ENCODE measurements at regions not wholly inside any gene's neighbourhood (a gene's known extent, or its start where the extent isn't known, plus 50 kb on each side); places are given as distances from the start of the nearest gene placed in this dataset.

DNA sequence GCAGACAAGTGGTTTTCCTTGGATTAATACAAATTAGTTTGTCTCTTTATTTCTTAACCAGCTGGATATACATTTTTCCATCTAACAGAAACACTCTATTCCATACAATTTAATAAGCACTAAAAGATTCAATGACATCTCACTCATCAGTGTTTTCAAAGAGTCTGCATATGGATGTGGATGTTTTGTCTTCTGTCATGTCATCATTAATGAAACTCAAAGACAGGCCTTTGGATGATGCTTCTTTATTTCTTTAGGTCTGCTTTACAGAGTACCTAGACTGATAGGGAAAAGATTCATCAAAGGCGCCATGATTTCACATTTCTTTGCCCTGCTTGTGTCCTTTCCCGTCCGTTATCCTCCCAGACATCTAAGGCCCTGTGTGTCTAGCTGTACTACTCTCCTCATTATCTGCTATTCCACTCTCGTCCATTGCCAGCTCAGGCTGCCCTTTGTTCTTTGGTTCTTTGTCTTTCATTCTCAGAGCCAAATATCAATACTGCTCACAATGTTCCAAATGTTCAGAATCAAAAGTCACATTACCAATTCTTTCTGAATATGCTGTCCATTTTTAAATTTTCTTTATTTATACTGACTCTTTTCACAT, 232.3 kb upstream of the CHAC2 start:
- Histone ChIP-seq H3K79me2 (ENCODE audit: control insufficient read depth, insufficient read depth, low read length) (no peaks in the 10 kb centered on the region), H3K9ac (ENCODE audit: control insufficient read depth, insufficient read depth, low read length) (no peak overlapping the region), H3K4me3 (no peak overlapping the region), H4K20me1 (ENCODE audit: control insufficient read depth, insufficient read depth) (no peaks in the 10 kb centered on the region), H3K4me2 (ENCODE audit: control insufficient read depth, insufficient read depth) (no peak overlapping the region), H3K36me3 (ENCODE audit: control insufficient read depth in 2 of 2, insufficient read depth in 2 of 2, low read length in 1 of 2) (no peaks in the 10 kb centered on the region), H3K27me3 (replicated peaks in 1 of 2; ENCODE audit: control insufficient read depth in 2 of 2, insufficient read depth in 2 of 2, low read length in 1 of 2) (no peaks in the 10 kb centered on the region), H3K27ac (ENCODE audit: control insufficient read depth, insufficient read depth) (no peak overlapping the region), H2AFZ (ENCODE audit: control insufficient read depth, low read depth, low read length) (no peak overlapping the region), H3K4me1 (ENCODE audit: control insufficient read depth, insufficient read depth, low read length) (no peaks in the 10 kb centered on the region), H3K9me3 (replicated peaks; ENCODE audit: control insufficient read depth, insufficient read depth, low read length) (no peaks in the 10 kb centered on the region)
- BruUV-seq (replicated peaks): no TSS peak
- 12% methylated on average over 4 of the region's 4 CpGs for WGBS (ENCODE audit: insufficient coverage, insufficient replicate concordance, low lambda C conversion rate, missing lambda C conversion rate)
- TF ChIP-seq FOXK2 (IDR thresholded peaks at IDR 0.05) (no peak), TCF12 (IDR thresholded peaks at IDR 0.05; ENCODE audit: low read depth, low read length) (no peak), BCL3 (IDR thresholded peaks at IDR 0.05; ENCODE audit: borderline replicate concordance, insufficient read depth, low read depth, low read length, poor library complexity, severe bottlenecking) (no peak), MYB (IDR thresholded peaks at IDR 0.05; ENCODE audit: borderline replicate concordance, low read depth, low read length) (no peak), CHD4 (IDR thresholded peaks at IDR 0.05) (no peak)
- FAIRE-seq (no peak), ATAC-seq (no peak), DNase-seq (ENCODE audit: low read depth, low spot score) (no peak)
- POLR2A ChIA-PET: no interaction called here
- RAD21 ChIA-PET (ENCODE audit: unreplicated experiment): no interaction called here
- intact Hi-C loops (cut with micrococcal nuclease; ENCODE audit: unreplicated experiment) (no loop called here), in situ Hi-C loops (cut with MboI) (no loop called here)
- SMC1A ChIA-PET (ENCODE audit: uncharacterized antibody, unreplicated experiment): no interaction called here
- CTCF ChIA-PET: no interaction called here

- no peak for DNase-seq (ENCODE audit: low read depth, low spot score)
- no peak overlapping the region for H3K27ac ChIP-seq (ENCODE audit: control insufficient read depth, insufficient read depth)
- no peaks in the 10 kb centered on the region for H3K79me2 ChIP-seq (ENCODE audit: control insufficient read depth, insufficient read depth, low read length)
- H3K4me3 ChIP-seq: no peak overlapping the region
- no peaks in the 10 kb centered on the region for H4K20me1 ChIP-seq (ENCODE audit: control insufficient read depth, insufficient read depth)
- H2AFZ ChIP-seq (ENCODE audit: control insufficient read depth, low read depth, low read length): no peak overlapping the region
- ChIA-PET SMC1A (ENCODE audit: uncharacterized antibody, unreplicated experiment) (no interaction called here), RAD21 (ENCODE audit: unreplicated experiment) (no interaction called here), POLR2A (no interaction called here), CTCF (no interaction called here)
- ATAC-seq: no peak
- no peaks in the 10 kb centered on the region for H3K9me3 ChIP-seq (replicated peaks; ENCODE audit: control insufficient read depth, insufficient read depth, low read length)
- in situ Hi-C loops (cut with MboI): no loop called here
- no TSS peak for BruUV-seq (replicated peaks)
- no peak overlapping the region for H3K9ac ChIP-seq (ENCODE audit: control insufficient read depth, insufficient read depth, low read length)
- no peaks in the 10 kb centered on the region for H3K36me3 ChIP-seq (ENCODE audit: control insufficient read depth in 2 of 2, insufficient read depth in 2 of 2, low read length in 1 of 2)
- intact Hi-C loops (cut with micrococcal nuclease; ENCODE audit: unreplicated experiment): no loop called here
- H3K4me2 ChIP-seq (ENCODE audit: control insufficient read depth, insufficient read depth): no peak overlapping the region
- H3K4me1 ChIP-seq (ENCODE audit: control insufficient read depth, insufficient read depth, low read length): no peaks in the 10 kb centered on the region
- no peak for FAIRE-seq
- H3K27me3 ChIP-seq (replicated peaks in 1 of 2; ENCODE audit: control insufficient read depth in 2 of 2, insufficient read depth in 2 of 2, low read length in 1 of 2): no peaks in the 10 kb centered on the region
- TF ChIP-seq MLLT1 (IDR thresholded peaks at IDR 0.05): no peak
- TF ChIP-seq IKZF1 (conservative IDR thresholded peaks at IDR 0.05): no peak
- TF ChIP-seq, protein P1, sequence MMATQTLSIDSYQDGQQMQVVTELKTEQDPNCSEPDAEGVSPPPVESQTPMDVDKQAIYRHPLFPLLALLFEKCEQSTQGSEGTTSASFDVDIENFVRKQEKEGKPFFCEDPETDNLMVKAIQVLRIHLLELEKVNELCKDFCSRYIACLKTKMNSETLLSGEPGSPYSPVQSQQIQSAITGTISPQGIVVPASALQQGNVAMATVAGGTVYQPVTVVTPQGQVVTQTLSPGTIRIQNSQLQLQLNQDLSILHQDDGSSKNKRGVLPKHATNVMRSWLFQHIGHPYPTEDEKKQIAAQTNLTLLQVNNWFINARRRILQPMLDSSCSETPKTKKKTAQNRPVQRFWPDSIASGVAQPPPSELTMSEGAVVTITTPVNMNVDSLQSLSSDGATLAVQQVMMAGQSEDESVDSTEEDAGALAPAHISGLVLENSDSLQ (IDR thresholded peaks at IDR 0.05): no peak
- no peak for TF ChIP-seq NR2C2 (IDR thresholded peaks at IDR 0.05; ENCODE audit: borderline replicate concordance, control insufficient read depth, insufficient read length, low read depth)
- TF ChIP-seq IRF4 (IDR thresholded peaks at IDR 0.05; ENCODE audit: low read depth, low read length): no peak
- no peak for TF ChIP-seq ZBED1 (IDR thresholded peaks at IDR 0.05; ENCODE audit: borderline replicate concordance)
- no peak for TF ChIP-seq CBFB (IDR thresholded peaks at IDR 0.05; ENCODE audit: low read depth)
- TF ChIP-seq SMARCA5 (IDR thresholded peaks at IDR 0.05): no peak
- no peak for TF ChIP-seq E2F4 (IDR thresholded peaks at IDR 0.05; ENCODE audit: low read depth, low read length)
Observed at GRCh38 chr2:53530126-53530525, 237.5 kb upstream of the CHAC2 start.
